Kidney (tissue), 13 donors: ENCODE measurements at regions not wholly inside any gene's neighbourhood (a gene's known extent, or its start where the extent isn't known, plus 50 kb on each side); places are given as distances from the start of the nearest gene placed in this dataset.

Experiments
- DNase-seq, 5 donors: peaks; one replicate each; pipeline ENCODE4 v3.0.0-alpha.2; 2013 to 2020
- FAIRE-seq: peaks from 2 replicates; lab custom pipeline; 2012; peaks lifted over from hg19 to GRCh38; lab: Jason Lieb, UNC
- H3K27ac ChIP-seq, 2 donors: one replicate each; pipeline ENCODE4 v1.7.0; 2013; ENCODE audit warnings: low read depth in 2 of 2, low read length in 2 of 2, inconsistent platforms in 1 of 2
- H3K27me3 ChIP-seq: one replicate; pipeline ENCODE4 v1.7.1; 2013; ENCODE audit warnings: low read length, inconsistent platforms; ENCODE audit not compliant: control insufficient read depth, insufficient read depth
- H3K36me3 ChIP-seq, 3 donors: one replicate each; pipeline versions ENCODE4 v1.7.0 to v1.7.1; 2013; ENCODE audit warnings: low read length in 3 of 3, control low read depth in 1 of 3, inconsistent platforms in 1 of 3; ENCODE audit not compliant: insufficient read depth in 3 of 3, control insufficient read depth in 2 of 3
- H3K4me1 ChIP-seq, 3 donors: one replicate each; pipeline versions ENCODE4 v1.7.0 to v1.7.1; 2013; ENCODE audit warnings: low read length in 3 of 3, inconsistent platforms in 1 of 3, low read depth in 1 of 3; ENCODE audit not compliant: control insufficient read depth in 2 of 3, insufficient read depth in 2 of 3
- H3K4me3 ChIP-seq, 3 donors: one replicate each; pipeline versions ENCODE4 v1.7.0 to v1.8.1; 2013; ENCODE audit warnings: low read length in 3 of 3, control low read depth in 1 of 3, inconsistent platforms in 1 of 3
- H3K9ac ChIP-seq, 3 donors: one replicate each; pipeline versions ENCODE4 v1.7.0 to v1.7.1; 2013; ENCODE audit warnings: low read length in 3 of 3, control low read depth in 1 of 3, inconsistent platforms in 1 of 3
- H3K9me3 ChIP-seq, 3 donors: one replicate each; pipeline versions ENCODE4 v1.7.0 to v1.7.1; 2013; ENCODE audit warnings: low read length in 3 of 3, control low read depth in 1 of 3, inconsistent platforms in 1 of 3; ENCODE audit not compliant: control insufficient read depth in 2 of 3, insufficient read depth in 1 of 3
- intact Hi-C: fragments of 100-400 bp; cut with DNase I; formaldehyde crosslinking; loops from one replicate; pipeline ENCODE4 v1.11.1; 2022
- TF ChIP-seq, protein P1 (sequence below): IDR thresholded peaks from 3 replicates; pipeline ENCODE4 v1.5.1; 2012; ENCODE audit warnings: mild to moderate bottlenecking, moderate library complexity, borderline replicate concordance; ENCODE audit not compliant: insufficient read depth; ENCODE audit errors: extremely low read depth
- donor health status: control.
- donor health status: control.
- donor health status: control.
- donor health status: control.
- donor health status: control.
- donor health status: DM: yes; HTN: yes; CAD: no.
- donor health status: Normal renal cell carcinoma (clear cell type).

DNA sequence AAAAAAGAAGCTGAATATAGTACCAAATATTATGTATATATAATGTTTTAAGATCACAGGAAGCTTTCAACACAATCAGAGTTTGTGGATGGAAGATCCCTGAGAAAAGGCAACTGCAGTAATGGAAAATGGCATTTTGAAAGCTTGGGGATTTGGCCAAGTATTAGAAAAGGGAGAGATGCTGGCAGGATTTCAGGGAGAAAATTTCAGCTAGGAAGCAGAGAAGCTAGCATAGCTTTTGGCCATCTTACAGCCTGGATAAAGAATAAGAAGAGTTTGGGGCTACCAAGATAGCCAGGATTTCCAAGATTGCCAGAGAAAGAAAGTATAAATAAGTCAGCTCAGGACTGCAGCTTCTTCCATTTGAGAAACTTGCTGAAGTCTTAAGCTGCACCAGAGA lies 440.8 kb upstream of the LUZP2 start:
- intact Hi-C loops = no loop called here
- H3K9me3 ChIP-seq = no peaks in the 10 kb centered on the region
- H3K4me1 ChIP-seq = no peaks in the 10 kb centered on the region
- no peaks in the 10 kb centered on the region for H3K36me3 ChIP-seq
- H3K27ac ChIP-seq = no peak overlapping the region
- DNase-seq (no peak), FAIRE-seq (no peak)
- H3K27me3 ChIP-seq = no peaks in the 10 kb centered on the region
- no peak overlapping the region for H3K4me3 ChIP-seq
- TF ChIP-seq, protein P1, sequence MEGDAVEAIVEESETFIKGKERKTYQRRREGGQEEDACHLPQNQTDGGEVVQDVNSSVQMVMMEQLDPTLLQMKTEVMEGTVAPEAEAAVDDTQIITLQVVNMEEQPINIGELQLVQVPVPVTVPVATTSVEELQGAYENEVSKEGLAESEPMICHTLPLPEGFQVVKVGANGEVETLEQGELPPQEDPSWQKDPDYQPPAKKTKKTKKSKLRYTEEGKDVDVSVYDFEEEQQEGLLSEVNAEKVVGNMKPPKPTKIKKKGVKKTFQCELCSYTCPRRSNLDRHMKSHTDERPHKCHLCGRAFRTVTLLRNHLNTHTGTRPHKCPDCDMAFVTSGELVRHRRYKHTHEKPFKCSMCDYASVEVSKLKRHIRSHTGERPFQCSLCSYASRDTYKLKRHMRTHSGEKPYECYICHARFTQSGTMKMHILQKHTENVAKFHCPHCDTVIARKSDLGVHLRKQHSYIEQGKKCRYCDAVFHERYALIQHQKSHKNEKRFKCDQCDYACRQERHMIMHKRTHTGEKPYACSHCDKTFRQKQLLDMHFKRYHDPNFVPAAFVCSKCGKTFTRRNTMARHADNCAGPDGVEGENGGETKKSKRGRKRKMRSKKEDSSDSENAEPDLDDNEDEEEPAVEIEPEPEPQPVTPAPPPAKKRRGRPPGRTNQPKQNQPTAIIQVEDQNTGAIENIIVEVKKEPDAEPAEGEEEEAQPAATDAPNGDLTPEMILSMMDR = no peak
- no peak overlapping the region for H3K9ac ChIP-seq

DNA sequence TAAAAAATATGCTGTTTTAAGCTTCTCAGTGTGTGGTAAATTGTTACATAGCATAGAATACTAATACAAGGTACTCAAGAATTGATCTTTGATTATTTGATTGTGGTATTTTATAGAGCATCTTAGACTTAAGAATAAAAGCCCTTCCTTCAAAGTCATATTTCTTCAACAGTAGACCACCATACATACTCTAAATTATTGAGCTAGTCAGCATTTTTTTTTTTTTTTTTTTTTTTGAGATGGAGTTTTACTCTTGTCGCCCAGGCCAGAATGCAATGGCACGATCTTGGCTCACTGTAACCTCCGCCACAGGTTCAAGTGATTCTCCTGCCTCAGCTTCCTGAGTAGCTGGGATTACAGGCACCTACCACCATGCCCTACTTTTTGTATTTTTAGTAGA lies 436.7 kb upstream of the LUZP2 start:
- Histone ChIP-seq H3K4me3 (no peak overlapping the region), H3K36me3 (no peaks in the 10 kb centered on the region), H3K27me3 (no peaks in the 10 kb centered on the region), H3K4me1 (no peaks in the 10 kb centered on the region), H3K27ac (no peak overlapping the region), H3K9ac (no peak overlapping the region), H3K9me3 (no peaks in the 10 kb centered on the region)
- FAIRE-seq (no peak), DNase-seq (no peak)
- intact Hi-C loops = no loop called here
- TF ChIP-seq, protein P1 = no peak

- Histone ChIP-seq H3K4me3 (no peak overlapping the region), H3K36me3 (no peaks in the 10 kb centered on the region), H3K9ac (no peak overlapping the region), H3K27ac (no peak overlapping the region), H3K4me1 (no peaks in the 10 kb centered on the region), H3K9me3 (no peaks in the 10 kb centered on the region), H3K27me3 (no peaks in the 10 kb centered on the region)
- FAIRE-seq = no peak
- intact Hi-C loops = no loop called here
- TF ChIP-seq, protein P1 = no peak
- no peak for DNase-seq
Measured at GRCh38 chr11:24064309-24064903, 432.4 kb upstream of the LUZP2 start.

DNA sequence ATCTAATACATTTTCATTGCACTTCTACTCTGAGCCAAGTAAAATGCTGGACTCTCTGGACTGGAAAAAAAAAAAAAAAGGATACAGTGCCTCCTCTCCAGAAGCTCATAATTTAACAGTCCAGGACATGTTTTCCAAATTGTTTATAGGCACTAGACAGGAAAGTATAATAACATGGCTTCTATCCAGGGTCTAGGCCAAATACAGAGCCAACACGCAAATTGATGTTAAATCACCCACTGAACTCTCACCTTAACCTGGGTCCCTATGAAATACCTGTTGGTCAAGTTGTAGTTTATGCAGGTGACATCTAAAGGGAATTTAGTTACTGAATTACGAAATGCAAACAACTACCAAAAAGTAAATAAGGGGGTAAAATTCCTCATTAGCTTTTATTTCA lies 428.7 kb upstream of the LUZP2 start:
- no peak overlapping the region for H3K4me3 ChIP-seq
- no peak for DNase-seq
- no peaks in the 10 kb centered on the region for H3K36me3 ChIP-seq
- H3K27me3 ChIP-seq = no peaks in the 10 kb centered on the region
- no peaks in the 10 kb centered on the region for H3K9me3 ChIP-seq
- TF ChIP-seq, protein P1 = no peak
- H3K27ac ChIP-seq = no peak overlapping the region
- no peaks in the 10 kb centered on the region for H3K4me1 ChIP-seq
- no peak for FAIRE-seq
- intact Hi-C loops = no loop called here
- H3K9ac ChIP-seq = no peak overlapping the region
